ENCODE measurements at regions not wholly inside any gene's neighbourhood (a gene's known extent, or its start where the extent isn't known, plus 50 kb on each side); places are given as distances from the start of the nearest gene placed in this dataset.

DNA sequence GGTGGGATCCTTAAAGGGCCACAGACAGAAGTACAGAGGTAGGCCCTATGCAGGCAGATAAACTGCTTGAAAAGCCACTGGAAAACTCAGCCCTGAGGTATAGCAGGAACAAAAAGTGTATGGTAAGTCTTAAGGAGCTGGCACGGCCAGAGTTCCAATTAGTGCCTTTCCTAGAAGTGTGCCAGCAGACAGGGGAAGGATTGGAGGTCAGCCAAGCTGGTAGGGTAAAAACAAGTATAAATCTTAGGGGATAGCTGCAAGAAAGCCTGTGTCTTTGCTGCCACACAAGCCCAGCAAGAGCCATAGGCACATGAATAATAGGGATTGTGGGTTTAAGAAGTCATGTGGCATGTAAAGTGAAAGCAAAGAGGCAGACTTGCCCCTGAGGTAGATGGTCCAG is 582.5 kb downstream of the PLOD2 start:
- Histone ChIP-seq H3K27me3 (ENCODE audit: insufficient read depth, low read length) (no peaks in the 10 kb centered on the region), H3K4me1 (ENCODE audit: insufficient read depth, low read length) (no peaks in the 10 kb centered on the region), H3K9ac (ENCODE audit: low read length) (no peak overlapping the region), H3K9me3 (ENCODE audit: insufficient read depth, low read depth, low read length) (no peaks in the 10 kb centered on the region), H3K79me2 (ENCODE audit: insufficient read depth, low read length) (no peaks in the 10 kb centered on the region), H3K27ac (ENCODE audit: low read depth, low read length) (no peak overlapping the region), H2AFZ (ENCODE audit: low read depth, low read length) (no peak overlapping the region), H3K36me3 (ENCODE audit: insufficient read depth, low read length) (no peaks in the 10 kb centered on the region), H3K4me3 (ENCODE audit: insufficient read depth, low read depth, low read length) (no peak overlapping the region), H4K20me1 (ENCODE audit: insufficient read depth, low read length) (no peaks in the 10 kb centered on the region), H3K4me2 (ENCODE audit: low read length) (no peak overlapping the region)
- FAIRE-seq (no peak), DNase-seq (ENCODE audit: low read depth) (no peak)
- Mint-ChIP-seq H3K4me1 (ENCODE audit: low read depth, unreplicated experiment) (no peaks in the 10 kb centered on the region), H3K9me3 (ENCODE audit: unreplicated experiment) (no peaks in the 10 kb centered on the region), H3K4me3 (ENCODE audit: unreplicated experiment) (no peak overlapping the region), H3K27ac (ENCODE audit: unreplicated experiment) (no peak overlapping the region), H3K36me3 (ENCODE audit: low read depth, unreplicated experiment) (no peaks in the 10 kb centered on the region), H3K27me3 (ENCODE audit: low read depth, unreplicated experiment) (no peaks in the 10 kb centered on the region)
- TF ChIP-seq, protein P1, sequence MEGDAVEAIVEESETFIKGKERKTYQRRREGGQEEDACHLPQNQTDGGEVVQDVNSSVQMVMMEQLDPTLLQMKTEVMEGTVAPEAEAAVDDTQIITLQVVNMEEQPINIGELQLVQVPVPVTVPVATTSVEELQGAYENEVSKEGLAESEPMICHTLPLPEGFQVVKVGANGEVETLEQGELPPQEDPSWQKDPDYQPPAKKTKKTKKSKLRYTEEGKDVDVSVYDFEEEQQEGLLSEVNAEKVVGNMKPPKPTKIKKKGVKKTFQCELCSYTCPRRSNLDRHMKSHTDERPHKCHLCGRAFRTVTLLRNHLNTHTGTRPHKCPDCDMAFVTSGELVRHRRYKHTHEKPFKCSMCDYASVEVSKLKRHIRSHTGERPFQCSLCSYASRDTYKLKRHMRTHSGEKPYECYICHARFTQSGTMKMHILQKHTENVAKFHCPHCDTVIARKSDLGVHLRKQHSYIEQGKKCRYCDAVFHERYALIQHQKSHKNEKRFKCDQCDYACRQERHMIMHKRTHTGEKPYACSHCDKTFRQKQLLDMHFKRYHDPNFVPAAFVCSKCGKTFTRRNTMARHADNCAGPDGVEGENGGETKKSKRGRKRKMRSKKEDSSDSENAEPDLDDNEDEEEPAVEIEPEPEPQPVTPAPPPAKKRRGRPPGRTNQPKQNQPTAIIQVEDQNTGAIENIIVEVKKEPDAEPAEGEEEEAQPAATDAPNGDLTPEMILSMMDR (IDR thresholded peaks at IDR 0.05; ENCODE audit: insufficient read depth, low read depth, low read length), result no peak
- TF ChIP-seq EZH2 (IDR thresholded peaks at IDR 0.05; ENCODE audit: insufficient read depth, low read length), result no peak

DNA sequence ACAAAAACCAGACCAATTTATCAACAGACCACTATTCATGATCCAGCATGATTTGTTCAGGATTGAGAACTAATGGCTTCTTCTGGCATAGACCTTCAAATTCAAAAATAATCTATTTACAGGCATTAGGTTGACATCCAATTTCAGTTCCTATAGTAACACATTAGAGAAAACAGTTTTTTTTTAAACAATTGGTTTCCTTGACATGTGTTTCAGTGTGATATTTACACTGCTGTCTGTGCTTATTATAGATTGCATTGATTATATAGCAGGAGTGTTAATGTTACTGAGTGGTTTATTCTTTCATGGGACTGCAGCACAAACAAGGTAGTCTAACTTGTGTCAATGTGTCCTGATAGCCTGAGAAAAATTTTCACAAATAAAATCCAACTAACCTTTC is 579.3 kb downstream of the PLOD2 start:
- Histone ChIP-seq H3K27me3 (ENCODE audit: insufficient read depth, low read length) (no peaks in the 10 kb centered on the region), H3K4me1 (ENCODE audit: insufficient read depth, low read length) (no peaks in the 10 kb centered on the region), H3K9me3 (ENCODE audit: insufficient read depth, low read depth, low read length) (no peaks in the 10 kb centered on the region), H3K79me2 (ENCODE audit: insufficient read depth, low read length) (no peaks in the 10 kb centered on the region), H2AFZ (ENCODE audit: low read depth, low read length) (no peak overlapping the region), H3K9ac (ENCODE audit: low read length) (no peak overlapping the region), H3K27ac (ENCODE audit: low read depth, low read length) (no peak overlapping the region), H4K20me1 (ENCODE audit: insufficient read depth, low read length) (no peaks in the 10 kb centered on the region), H3K36me3 (ENCODE audit: insufficient read depth, low read length) (no peaks in the 10 kb centered on the region), H3K4me2 (ENCODE audit: low read length) (no peak overlapping the region), H3K4me3 (ENCODE audit: insufficient read depth, low read depth, low read length) (no peak overlapping the region)
- no peaks in the 10 kb centered on the region for H3K4me1 Mint-ChIP-seq (ENCODE audit: low read depth, unreplicated experiment)
- TF ChIP-seq, protein P1 (IDR thresholded peaks at IDR 0.05; ENCODE audit: insufficient read depth, low read depth, low read length), result no peak
- TF ChIP-seq EZH2 (IDR thresholded peaks at IDR 0.05; ENCODE audit: insufficient read depth, low read length), result no peak
- H3K27me3 Mint-ChIP-seq (ENCODE audit: low read depth, unreplicated experiment), result no peaks in the 10 kb centered on the region
- no peak overlapping the region for H3K27ac Mint-ChIP-seq (ENCODE audit: unreplicated experiment)
- DNase-seq (ENCODE audit: low read depth), result no peak
- no peak overlapping the region for H3K4me3 Mint-ChIP-seq (ENCODE audit: unreplicated experiment)
- no peaks in the 10 kb centered on the region for H3K36me3 Mint-ChIP-seq (ENCODE audit: low read depth, unreplicated experiment)
- H3K9me3 Mint-ChIP-seq (ENCODE audit: unreplicated experiment), result no peaks in the 10 kb centered on the region
- FAIRE-seq, result no peak

DNA sequence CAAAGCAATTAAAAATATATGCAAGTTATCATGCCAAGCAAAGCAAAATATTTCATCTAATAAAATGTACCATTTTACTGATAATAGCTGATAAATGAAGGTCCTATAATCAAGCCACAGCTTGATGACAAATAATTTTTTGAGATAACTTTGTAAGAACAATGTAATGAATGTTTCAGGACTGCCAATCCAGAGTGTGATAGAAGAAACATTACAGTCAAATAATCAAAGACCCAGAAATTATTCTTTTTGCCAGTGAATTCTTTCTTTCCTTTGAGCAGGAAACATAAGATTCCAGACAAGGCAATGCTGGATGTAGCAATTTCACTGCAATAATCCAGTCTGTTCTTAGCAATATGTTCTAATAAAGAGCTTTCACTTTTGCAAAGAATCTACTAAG is 556.1 kb downstream of the PLOD2 start:
- H4K20me1 ChIP-seq (ENCODE audit: insufficient read depth, low read length), result no peaks in the 10 kb centered on the region
- no peak overlapping the region for H2AFZ ChIP-seq (ENCODE audit: low read depth, low read length)
- H3K9ac ChIP-seq (ENCODE audit: low read length), result no peak overlapping the region
- no peaks in the 10 kb centered on the region for H3K27me3 Mint-ChIP-seq (ENCODE audit: low read depth, unreplicated experiment)
- H3K4me3 ChIP-seq (ENCODE audit: insufficient read depth, low read depth, low read length), result no peak overlapping the region
- H3K4me1 Mint-ChIP-seq (ENCODE audit: low read depth, unreplicated experiment), result no peaks in the 10 kb centered on the region
- H3K9me3 ChIP-seq (ENCODE audit: insufficient read depth, low read depth, low read length), result no peaks in the 10 kb centered on the region
- no peak overlapping the region for H3K27ac ChIP-seq (ENCODE audit: low read depth, low read length)
- no peak for TF ChIP-seq EZH2 (IDR thresholded peaks at IDR 0.05; ENCODE audit: insufficient read depth, low read length)
- TF ChIP-seq, protein P1 (IDR thresholded peaks at IDR 0.05; ENCODE audit: insufficient read depth, low read depth, low read length), result no peak
- H3K27ac Mint-ChIP-seq (ENCODE audit: unreplicated experiment), result no peak overlapping the region
- H3K4me1 ChIP-seq (ENCODE audit: insufficient read depth, low read length), result no peaks in the 10 kb centered on the region
- H3K27me3 ChIP-seq (ENCODE audit: insufficient read depth, low read length), result no peaks in the 10 kb centered on the region
- H3K9me3 Mint-ChIP-seq (ENCODE audit: unreplicated experiment), result no peaks in the 10 kb centered on the region
- H3K4me2 ChIP-seq (ENCODE audit: low read length), result no peak overlapping the region
- no peaks in the 10 kb centered on the region for H3K36me3 Mint-ChIP-seq (ENCODE audit: low read depth, unreplicated experiment)
- DNase-seq (ENCODE audit: low read depth), result no peak
- FAIRE-seq, result no peak
- no peaks in the 10 kb centered on the region for H3K79me2 ChIP-seq (ENCODE audit: insufficient read depth, low read length)
- no peaks in the 10 kb centered on the region for H3K36me3 ChIP-seq (ENCODE audit: insufficient read depth, low read length)
- H3K4me3 Mint-ChIP-seq (ENCODE audit: unreplicated experiment), result no peak overlapping the region

Data from astrocyte (in vitro differentiated cells and primary cell).